Calu3 (cell line): ENCODE measurements at regions not wholly inside any gene's neighbourhood (a gene's known extent, or its start where the extent isn't known, plus 50 kb on each side); places are given as distances from the start of the nearest gene placed in this dataset.

Experiments used
- BruUV-seq: library from RNA; stranded (reverse); fragments of 400-500 nt; replicated peaks from 2 replicates; lab custom pipeline; 2021; lab: Mats Ljungman, UMichigan
- CTCF ChIA-PET: fragments of 300-600 bp; sonication (Branson Sonifier 250); formaldehyde crosslinking; loops from one replicate; lab custom pipeline; 2022; ENCODE audit warnings: antibody characterized with exemption; lab: Charles Lee
- DNase-seq: peaks from one replicate; pipeline ENCODE4 v3.0.0; 2022
- H3K27ac Mint-ChIP-seq: one replicate; pipeline ENCODE4 v1.8.0; 2022; ENCODE audit warnings: mixed read lengths; ENCODE audit not compliant: unreplicated experiment
- H3K27me3 Mint-ChIP-seq: one replicate; pipeline ENCODE4 v1.8.0; 2022; ENCODE audit warnings: mixed read lengths; ENCODE audit not compliant: unreplicated experiment
- H3K36me3 Mint-ChIP-seq: one replicate; pipeline ENCODE4 v1.8.0; 2022; ENCODE audit warnings: mild to moderate bottlenecking, moderate library complexity, mixed read lengths; ENCODE audit not compliant: insufficient read depth, unreplicated experiment
- H3K4me1 Mint-ChIP-seq: one replicate; pipeline ENCODE4 v1.8.0; 2022; ENCODE audit warnings: mild to moderate bottlenecking, low read depth, mixed read lengths; ENCODE audit not compliant: unreplicated experiment
- H3K4me3 Mint-ChIP-seq: one replicate; pipeline ENCODE4 v1.8.0; 2022; ENCODE audit warnings: mild to moderate bottlenecking, low read depth, moderate library complexity, mixed read lengths; ENCODE audit not compliant: unreplicated experiment
- H3K9me3 Mint-ChIP-seq: one replicate; pipeline ENCODE4 v1.8.0; 2022; ENCODE audit warnings: low read depth, mixed read lengths; ENCODE audit not compliant: unreplicated experiment
- CTCF ChIP-seq: fragments of 200-600 bp; IDR thresholded peaks from one replicate; pipeline ENCODE4 v1.8.0; 2022; ENCODE audit warnings: antibody characterized with exemption; ENCODE audit not compliant: unreplicated experiment
- intact Hi-C: fragments of 100-400 bp; cut with micrococcal nuclease; formaldehyde crosslinking; loops from one replicate; pipeline ENCODE4 v1.10.0; 2022; ENCODE audit not compliant: unreplicated experiment

- DNase-seq = no peak
- BruUV-seq = no TSS peak
- Mint-ChIP-seq H3K36me3 (no peaks in the 10 kb centered on the region), H3K4me1 (peaks cover 31% of the 10 kb centered on the region), H3K27me3 (peaks cover 95% of the 10 kb centered on the region), H3K4me3 (no peak overlapping the region), H3K9me3 (peaks cover 3% of the 10 kb centered on the region), H3K27ac (no peak overlapping the region)
- CTCF ChIA-PET = no interaction called here
- no peak for TF ChIP-seq CTCF
- intact Hi-C loops = no loop called here
Observed at GRCh38 chr11:19433367-19433766, 192.6 kb upstream of the E2F8 start.

- Mint-ChIP-seq H3K27me3 (peaks cover 99% of the 10 kb centered on the region), H3K27ac (no peak overlapping the region), H3K4me1 (peaks cover 25% of the 10 kb centered on the region), H3K4me3 (no peak overlapping the region), H3K9me3 (peaks cover 3% of the 10 kb centered on the region), H3K36me3 (no peaks in the 10 kb centered on the region)
- CTCF ChIA-PET = no interaction called here
- intact Hi-C loops = no loop called here
- BruUV-seq = no TSS peak
- TF ChIP-seq CTCF = no peak
- DNase-seq = no peak
Observed at GRCh38 chr11:19432370-19433061, 191.8 kb upstream of the E2F8 start.

GRCh38 chr11:19430754-19431398 lies 190.1 kb upstream of the E2F8 start:
- CTCF ChIA-PET = no interaction called here
- no peak for DNase-seq
- Mint-ChIP-seq H3K4me3 (no peak overlapping the region), H3K27me3 (peaks cover 100% of the 10 kb centered on the region), H3K9me3 (peaks cover under 1% of the 10 kb centered on the region), H3K36me3 (no peaks in the 10 kb centered on the region), H3K27ac (no peak overlapping the region), H3K4me1 (peaks cover 20% of the 10 kb centered on the region)
- no TSS peak for BruUV-seq
- TF ChIP-seq CTCF = no peak
- intact Hi-C loops = no loop called here

- TF ChIP-seq CTCF = no peak
- peaks cover 20% of the 10 kb centered on the region for H3K4me1 Mint-ChIP-seq
- CTCF ChIA-PET = no interaction called here
- peaks cover 100% of the 10 kb centered on the region for H3K27me3 Mint-ChIP-seq
- no peak overlapping the region for H3K4me3 Mint-ChIP-seq
- H3K27ac Mint-ChIP-seq = no peak overlapping the region
- no peaks in the 10 kb centered on the region for H3K9me3 Mint-ChIP-seq
- H3K36me3 Mint-ChIP-seq = no peaks in the 10 kb centered on the region
- BruUV-seq = no TSS peak
- intact Hi-C loops = no loop called here
- no peak for DNase-seq
Observed at GRCh38 chr11:19430346-19430745, 189.6 kb upstream of the E2F8 start.
